ENCODE measurements at regions not wholly inside any gene's neighbourhood (a gene's known extent, or its start where the extent isn't known, plus 50 kb on each side); places are given as distances from the start of the nearest gene placed in this dataset.

GRCh38 chr5:100423330-100423729 is 111.8 kb upstream of the FAM174A start:
- H3K27ac ChIP-seq = no peak overlapping the region
- no peak for TF ChIP-seq CTCF (IDR thresholded peaks at IDR 0.05)
- DNase-seq (ENCODE audit: low spot score) = no peak
- no peak overlapping the region for H3K4me3 ChIP-seq

DNA sequence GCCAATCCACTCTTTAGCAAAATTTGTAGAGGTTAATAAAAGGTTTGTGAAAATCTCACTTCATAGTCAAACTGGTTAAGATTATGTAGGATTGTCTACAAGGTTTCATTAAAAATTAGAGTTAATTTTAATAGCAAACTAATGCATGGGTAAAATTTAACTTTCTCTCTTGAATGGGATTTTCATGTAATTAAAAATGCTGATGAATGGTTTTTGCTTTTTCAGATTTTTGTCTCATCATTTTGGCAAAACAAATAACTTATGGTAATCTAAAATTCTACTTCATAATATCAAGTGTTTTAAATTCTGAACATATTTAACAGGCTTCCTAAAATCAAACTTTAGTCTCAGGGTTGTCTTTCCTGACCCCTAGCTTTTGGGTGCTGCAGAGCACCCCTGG is 113.8 kb upstream of the FAM174A start:
- no peak for TF ChIP-seq CTCF (IDR thresholded peaks at IDR 0.05)

DNA sequence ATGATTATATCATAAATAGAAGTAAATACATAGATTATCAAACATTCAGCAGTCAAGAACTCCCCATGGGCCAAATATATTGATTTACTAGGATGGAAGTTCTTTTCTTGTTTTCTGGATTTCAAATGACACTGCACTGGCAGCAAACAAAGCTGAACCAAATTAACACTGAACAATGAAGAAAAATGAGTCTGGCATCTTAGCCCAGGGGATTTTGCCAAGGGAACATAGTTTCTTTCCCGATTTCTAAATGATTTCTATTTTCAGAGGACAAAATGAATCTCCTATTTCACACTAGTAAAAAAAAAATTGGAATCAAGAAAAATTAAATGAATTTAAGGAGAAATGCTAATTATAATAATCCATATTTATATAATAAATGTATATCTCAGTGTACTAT is 116.9 kb upstream of the FAM174A start:
- H3K27ac ChIP-seq = no peak overlapping the region
- no peak for TF ChIP-seq CTCF (IDR thresholded peaks at IDR 0.05)
- no peak for DNase-seq (ENCODE audit: low spot score)
- H3K4me3 ChIP-seq = no peak overlapping the region

More for the DNA sequence above, 113.8 kb upstream of the FAM174A start:
- H3K4me3 ChIP-seq = no peak overlapping the region
- no peak for DNase-seq (ENCODE audit: low spot score)
- no peak overlapping the region for H3K27ac ChIP-seq

- no peak for DNase-seq (ENCODE audit: low spot score)
- no peak overlapping the region for H3K4me3 ChIP-seq
- no peak for TF ChIP-seq CTCF (IDR thresholded peaks at IDR 0.05)
- H3K27ac ChIP-seq = no peak overlapping the region
Measured at GRCh38 chr5:100409660-100410151, 125.5 kb upstream of the FAM174A start.

- DNase-seq (ENCODE audit: low spot score) = no peak
Measured at GRCh38 chr5:100407053-100407452, 128.1 kb upstream of the FAM174A start.

GRCh38 chr5:100406640-100407039 is 128.5 kb upstream of the FAM174A start:
- H3K4me3 ChIP-seq = no peak overlapping the region
- no peak for TF ChIP-seq CTCF (IDR thresholded peaks at IDR 0.05)
- no peak for DNase-seq (ENCODE audit: low spot score)
- no peak overlapping the region for H3K27ac ChIP-seq

More at GRCh38 chr5:100407053-100407452, 128.1 kb upstream of the FAM174A start:
- no peak for TF ChIP-seq CTCF (IDR thresholded peaks at IDR 0.05)
- Histone ChIP-seq H3K27ac (no peak overlapping the region), H3K4me3 (no peak overlapping the region)

DNA sequence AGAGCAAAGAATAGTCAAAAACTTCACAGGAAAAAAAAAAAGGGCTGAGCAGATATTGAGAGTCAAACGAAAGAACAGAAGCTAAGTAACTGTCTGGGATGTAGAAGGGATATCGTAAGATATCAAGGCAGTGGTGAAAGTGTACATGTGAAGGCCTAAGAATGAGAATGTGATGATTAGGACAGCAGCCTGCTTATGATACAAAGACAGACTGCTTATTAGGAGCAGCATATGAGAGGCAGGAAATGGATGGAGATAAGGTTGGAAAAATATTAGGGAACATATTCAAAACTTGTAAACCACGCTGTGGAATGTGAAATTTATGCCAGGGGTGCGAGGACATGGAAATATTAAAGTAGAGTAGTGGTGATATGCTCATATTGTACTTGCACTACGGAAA is 133.1 kb upstream of the FAM174A start:
- H3K27ac ChIP-seq = no peak overlapping the region
- H3K4me3 ChIP-seq = no peak overlapping the region
- TF ChIP-seq CTCF (IDR thresholded peaks at IDR 0.05) = no peak
- DNase-seq (ENCODE audit: low spot score) = no peak
